ENCODE measurements at regions not wholly inside any gene's neighbourhood (a gene's known extent, or its start where the extent isn't known, plus 50 kb on each side); places are given as distances from the start of the nearest gene placed in this dataset.

- no peak for TF ChIP-seq CTCF (IDR thresholded peaks at IDR 0.05; ENCODE audit: insufficient read depth, low read length, severe bottlenecking)
- DNase-seq (ENCODE audit: low read depth) (no peak), FAIRE-seq (no peak)
Observed at GRCh38 chr12:91555436-91556415, 373.1 kb upstream of the DCN start.

GRCh38 chr12:91551927-91552326 is 369.3 kb upstream of the DCN start:
- Histone ChIP-seq H3K27me3 (ENCODE audit: control insufficient read depth, insufficient read depth, low read length) (no peaks in the 10 kb centered on the region), H3K36me3 (ENCODE audit: control insufficient read depth, insufficient read depth, low read length) (no peaks in the 10 kb centered on the region), H3K4me3 (ENCODE audit: low read depth, low read length) (no peak overlapping the region)
- TF ChIP-seq CTCF (IDR thresholded peaks at IDR 0.05; ENCODE audit: insufficient read depth, low read length, severe bottlenecking), result no peak
- DNase-seq (ENCODE audit: low read depth) (no peak), FAIRE-seq (no peak)

More at GRCh38 chr12:91555436-91556415, 373.1 kb upstream of the DCN start:
- Histone ChIP-seq H3K36me3 (ENCODE audit: control insufficient read depth, insufficient read depth, low read length) (no peaks in the 10 kb centered on the region), H3K4me3 (ENCODE audit: low read depth, low read length) (no peak overlapping the region), H3K27me3 (ENCODE audit: control insufficient read depth, insufficient read depth, low read length) (no peaks in the 10 kb centered on the region)

- DNase-seq (ENCODE audit: low read depth) (no peak), FAIRE-seq (no peak)
- Histone ChIP-seq H3K4me3 (ENCODE audit: low read depth, low read length) (no peak overlapping the region), H3K27me3 (ENCODE audit: control insufficient read depth, insufficient read depth, low read length) (no peaks in the 10 kb centered on the region), H3K36me3 (ENCODE audit: control insufficient read depth, insufficient read depth, low read length) (no peaks in the 10 kb centered on the region)
- no peak for TF ChIP-seq CTCF (IDR thresholded peaks at IDR 0.05; ENCODE audit: insufficient read depth, low read length, severe bottlenecking)
Observed at GRCh38 chr12:91551242-91551641, 368.6 kb upstream of the DCN start.

- H3K27me3 ChIP-seq (ENCODE audit: control insufficient read depth, insufficient read depth, low read length), result no peaks in the 10 kb centered on the region
- DNase-seq (ENCODE audit: low read depth), result no peak
- no peak for TF ChIP-seq CTCF (IDR thresholded peaks at IDR 0.05; ENCODE audit: insufficient read depth, low read length, severe bottlenecking)
- FAIRE-seq, result no peak
- no peaks in the 10 kb centered on the region for H3K36me3 ChIP-seq (ENCODE audit: control insufficient read depth, insufficient read depth, low read length)
- H3K4me3 ChIP-seq (ENCODE audit: low read depth, low read length), result no peak overlapping the region
Observed at GRCh38 chr12:91542666-91543065, 360.0 kb upstream of the DCN start.

- Histone ChIP-seq H3K36me3 (ENCODE audit: control insufficient read depth, insufficient read depth, low read length) (no peaks in the 10 kb centered on the region), H3K27me3 (ENCODE audit: control insufficient read depth, insufficient read depth, low read length) (no peaks in the 10 kb centered on the region), H3K4me3 (ENCODE audit: low read depth, low read length) (no peak overlapping the region)
- no peak for DNase-seq (ENCODE audit: low read depth)
- no peak for FAIRE-seq
- TF ChIP-seq CTCF (IDR thresholded peaks at IDR 0.05; ENCODE audit: insufficient read depth, low read length, severe bottlenecking), result no peak
Observed at GRCh38 chr12:91542067-91542466, 359.4 kb upstream of the DCN start.

All from bronchial epithelial cell (primary cell).